ENCODE measurements at regions not wholly inside any gene's neighbourhood (a gene's known extent, or its start where the extent isn't known, plus 50 kb on each side); places are given as distances from the start of the nearest gene placed in this dataset.
"Not testable (repeated sequence)": the region's sequence is repeated elsewhere in the genome, so short reads cannot be mapped to it uniquely, and the experiment has no call there.

DNA sequence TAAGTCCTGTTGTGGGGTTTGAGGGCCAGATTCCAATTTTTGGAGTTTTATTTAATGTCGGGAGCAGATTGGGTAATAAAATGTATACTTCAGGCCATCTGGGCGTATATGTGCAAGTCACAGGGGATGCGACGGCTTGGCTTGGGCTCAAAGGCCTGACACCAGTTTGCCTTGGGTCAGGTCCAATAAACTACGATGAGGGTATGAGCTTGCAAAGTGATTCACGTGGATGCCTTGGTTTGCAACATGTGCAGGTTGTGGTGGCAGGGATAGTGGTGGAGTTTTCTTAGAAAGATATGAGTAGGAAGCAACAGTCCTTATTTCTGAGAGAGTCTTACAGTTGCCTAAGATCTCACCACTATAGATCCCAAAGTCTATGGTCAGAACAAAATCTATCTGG lies 157.0 kb upstream of the CDH11 start:
- DNase-seq: no peak

DNA sequence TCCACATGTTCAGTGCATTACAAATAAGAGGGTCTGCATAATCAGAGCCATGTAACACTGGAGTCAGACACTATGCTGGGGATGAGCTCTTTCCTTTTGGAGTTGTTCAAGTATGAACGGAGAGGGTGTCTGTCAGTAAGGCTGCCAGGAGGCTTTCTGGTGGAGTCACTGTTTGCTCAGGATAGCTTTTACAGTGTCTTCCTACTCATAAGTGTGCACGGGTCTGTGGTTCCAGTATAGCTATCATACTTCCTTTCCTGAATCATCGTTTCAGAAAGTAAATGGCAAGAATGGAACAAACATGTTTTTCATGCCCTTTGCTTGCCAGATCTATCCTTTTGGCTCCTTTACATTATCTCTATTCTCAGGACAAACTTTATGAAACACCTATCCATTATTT lies 152.7 kb upstream of the CDH11 start:
- no peak for DNase-seq

DNA sequence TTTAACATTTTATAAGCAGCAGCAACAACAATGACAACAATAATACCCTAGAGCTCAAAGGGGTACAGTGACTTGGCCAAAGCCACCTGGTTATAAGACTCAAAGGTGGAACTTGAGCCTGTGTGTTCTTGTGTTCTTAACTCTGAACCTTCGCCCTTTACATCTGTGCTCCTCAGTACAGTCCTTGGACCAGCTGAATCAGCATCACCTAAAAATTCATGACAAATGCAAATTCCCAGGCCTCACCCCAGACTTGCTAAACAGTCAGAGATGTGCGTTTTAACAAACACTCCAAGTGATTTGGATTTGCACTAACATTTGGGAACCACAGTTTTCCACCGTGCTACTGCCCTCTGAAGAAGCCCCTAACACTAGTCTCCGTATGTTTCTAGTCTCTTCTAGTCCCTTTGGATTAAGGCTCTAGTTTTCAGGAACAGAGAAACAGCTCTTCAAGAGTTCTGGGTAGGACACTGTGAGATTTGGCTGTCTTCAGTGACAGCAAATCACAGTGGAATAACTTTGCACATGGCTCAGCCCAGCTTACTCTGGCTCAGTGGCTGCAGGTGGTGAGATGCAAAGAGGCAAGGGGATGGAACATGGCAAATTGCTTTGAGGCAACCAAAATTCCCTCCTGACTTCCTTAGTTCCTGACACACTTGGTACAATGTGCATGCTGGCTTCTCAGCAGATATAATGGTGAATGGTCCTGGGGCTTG lies 151.0 kb upstream of the CDH11 start:
- no peak for DNase-seq

DNA sequence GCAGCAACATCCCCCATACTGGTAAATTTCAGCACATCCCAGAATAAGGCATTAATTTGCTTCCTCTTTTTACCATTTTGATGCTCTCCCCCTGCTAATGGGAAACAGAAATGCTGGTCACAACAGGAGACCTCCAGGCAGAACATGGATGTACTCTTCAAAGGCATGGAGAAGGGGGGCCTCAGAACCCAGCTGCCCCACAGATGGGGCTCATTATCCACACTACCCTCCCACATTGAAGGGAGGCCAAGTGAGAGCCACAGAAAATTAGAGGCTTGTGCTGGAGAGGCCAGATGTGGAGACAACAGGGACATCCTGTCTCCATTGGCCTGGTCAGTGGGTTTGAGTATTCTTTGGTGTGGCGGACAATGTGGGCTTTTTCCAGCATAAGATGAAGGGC lies 150.1 kb upstream of the CDH11 start:
- DNase-seq: no peak

DNA sequence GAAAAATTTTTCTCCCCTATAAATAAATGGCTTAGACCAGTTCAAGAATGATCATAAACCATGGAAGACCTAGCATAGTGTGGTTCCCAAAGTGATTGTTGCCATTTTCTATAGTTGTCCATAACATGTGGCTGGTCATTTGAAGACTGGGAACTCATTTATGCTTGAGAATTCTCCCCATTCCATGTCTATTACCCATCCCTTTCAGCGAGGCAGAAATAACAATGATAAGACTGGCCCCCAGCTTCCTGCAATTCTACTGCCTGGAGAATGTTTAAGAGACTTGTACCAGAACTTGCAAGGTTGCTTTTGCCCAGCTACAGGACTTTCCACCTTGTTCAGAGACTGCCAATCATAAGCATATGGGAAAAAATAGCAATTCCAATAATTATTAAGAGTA lies 146.5 kb upstream of the CDH11 start:
- no peak for DNase-seq

DNA sequence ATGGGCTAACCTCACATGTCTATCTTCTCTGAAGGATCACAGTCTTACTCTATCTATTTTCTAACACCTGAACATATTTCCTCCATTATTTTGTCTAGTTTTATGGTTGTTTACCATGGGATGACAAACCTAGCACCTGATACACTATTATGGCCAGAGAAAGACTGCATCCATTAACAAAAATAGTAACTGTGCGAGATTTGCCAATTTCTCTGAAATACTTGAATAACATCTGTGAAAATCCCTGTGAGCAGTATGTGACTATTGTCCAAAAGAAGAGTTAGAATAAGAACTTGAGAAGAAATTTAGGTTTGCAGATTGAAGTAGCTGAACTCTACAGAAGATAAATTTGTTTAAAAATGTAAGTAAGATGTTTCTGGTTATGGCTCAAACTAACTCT lies 142.0 kb upstream of the CDH11 start:
- no peak for DNase-seq

DNA sequence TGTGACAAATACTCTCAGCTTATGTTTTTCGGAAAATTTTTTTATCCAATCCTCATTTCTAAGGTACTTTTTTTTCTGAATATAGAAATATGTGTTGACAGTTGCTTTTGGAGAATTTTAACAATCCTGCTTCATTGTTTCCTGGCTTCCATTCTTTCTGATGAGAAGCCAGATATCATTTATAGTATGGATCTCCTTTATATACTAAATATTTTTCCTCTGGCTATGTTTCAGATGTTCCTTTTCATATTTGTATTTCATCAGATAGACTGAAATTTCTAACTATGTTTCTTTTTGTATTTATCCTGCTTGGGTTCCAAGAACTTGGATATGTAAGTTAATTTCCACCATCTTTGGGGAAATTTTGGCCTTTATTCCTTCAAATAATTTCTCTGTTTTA lies 138.9 kb upstream of the CDH11 start:
- DNase-seq: no peak

DNA sequence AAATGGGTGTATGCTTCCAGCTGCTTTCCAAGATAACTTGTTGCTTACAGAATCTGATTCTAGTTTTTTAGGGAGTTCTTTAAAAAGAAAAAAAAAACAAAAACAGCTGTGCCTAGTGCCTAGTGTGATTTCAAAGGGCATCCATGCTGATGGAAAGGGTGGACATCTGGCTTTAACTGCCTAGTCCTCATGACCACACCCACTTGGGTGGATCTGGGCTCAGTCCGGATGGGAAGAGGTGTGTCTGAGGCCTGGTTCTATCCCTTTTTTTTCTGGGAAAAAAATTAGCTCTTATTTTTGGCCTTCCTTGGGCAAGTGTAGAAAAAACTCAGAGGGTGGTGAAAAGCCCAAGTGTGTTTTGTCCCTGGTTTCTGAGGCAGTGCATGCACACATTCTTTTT lies 132.3 kb upstream of the CDH11 start:
- no peak for DNase-seq

DNA sequence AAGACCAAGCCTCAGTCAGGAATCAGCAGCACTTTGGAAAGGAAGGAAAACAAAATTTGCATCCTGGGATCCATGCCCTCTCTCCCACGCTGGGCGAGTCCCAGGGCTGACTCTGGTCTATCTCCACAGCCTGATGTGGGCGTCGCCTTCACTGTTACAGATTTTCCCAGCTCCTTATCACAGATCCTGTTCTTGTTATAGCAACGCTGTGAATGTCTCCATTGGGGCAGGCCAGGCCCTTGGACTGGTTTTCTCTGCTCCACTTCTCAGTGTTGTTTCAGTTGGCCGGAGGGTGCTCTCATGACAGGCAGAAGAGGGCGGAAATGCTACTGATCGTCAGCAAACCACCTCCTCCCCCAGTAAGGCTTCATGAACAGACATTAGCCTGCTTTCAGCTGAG lies 127.9 kb upstream of the CDH11 start:
- no peak for DNase-seq

DNA sequence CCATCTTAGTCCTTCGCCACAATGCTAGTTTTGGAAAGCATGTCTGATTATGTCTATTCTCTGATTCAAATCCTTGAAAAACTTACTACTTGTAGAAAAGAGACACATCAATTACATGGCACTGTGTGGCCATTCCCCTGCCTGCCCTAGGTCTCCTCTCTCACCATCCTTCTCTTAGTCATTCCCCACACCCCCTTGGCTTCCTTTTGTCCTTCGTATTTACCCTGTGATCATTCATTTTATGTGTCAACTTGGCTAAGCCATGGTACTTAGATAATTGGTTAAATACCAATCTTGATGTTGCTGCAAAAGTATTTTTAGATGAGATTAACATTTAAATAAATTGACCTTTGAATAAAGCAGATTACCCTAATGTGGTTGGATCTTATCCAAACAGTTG lies 122.9 kb upstream of the CDH11 start:
- DNase-seq: no peak

DNA sequence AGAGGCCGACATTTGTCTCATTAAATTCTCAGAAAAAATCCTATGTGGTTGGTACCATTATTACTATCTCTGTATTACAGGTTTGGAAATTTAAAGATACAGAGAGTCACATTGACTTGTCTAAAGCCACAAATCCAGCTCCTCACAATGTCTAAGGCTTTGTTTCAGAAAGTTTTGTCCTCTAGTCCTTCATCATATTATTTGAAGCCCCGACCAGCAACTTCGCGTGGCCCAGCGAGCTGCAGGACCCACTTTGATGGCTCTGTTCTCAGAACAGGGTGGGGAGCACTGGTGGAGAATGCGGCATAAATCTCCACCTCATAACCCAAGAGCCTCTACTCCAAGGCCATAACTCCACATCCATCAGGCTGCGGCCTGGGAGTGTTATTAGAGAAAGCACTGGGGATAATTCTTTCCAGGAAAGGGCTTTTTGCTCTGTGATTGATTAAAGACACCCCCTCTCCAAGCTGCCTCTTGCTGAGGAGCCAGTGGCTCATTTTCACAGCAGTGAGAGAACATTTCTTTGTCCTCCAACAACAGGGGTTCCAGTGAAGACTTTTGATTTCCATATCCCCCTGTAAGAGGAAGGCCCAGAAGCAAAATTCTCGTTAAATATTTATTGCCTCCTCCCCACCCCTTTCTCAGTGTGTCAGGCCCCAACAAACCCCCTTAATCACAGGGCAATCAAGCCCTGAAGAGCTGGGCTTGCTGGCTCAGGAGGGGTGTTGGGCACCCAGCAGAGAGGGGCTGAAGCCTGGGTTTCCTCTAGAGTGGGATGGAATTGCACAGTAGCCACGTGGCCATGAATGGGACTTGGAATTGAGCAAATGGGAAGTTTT lies 113.7 kb upstream of the CDH11 start:
- DNase-seq: no peak

DNA sequence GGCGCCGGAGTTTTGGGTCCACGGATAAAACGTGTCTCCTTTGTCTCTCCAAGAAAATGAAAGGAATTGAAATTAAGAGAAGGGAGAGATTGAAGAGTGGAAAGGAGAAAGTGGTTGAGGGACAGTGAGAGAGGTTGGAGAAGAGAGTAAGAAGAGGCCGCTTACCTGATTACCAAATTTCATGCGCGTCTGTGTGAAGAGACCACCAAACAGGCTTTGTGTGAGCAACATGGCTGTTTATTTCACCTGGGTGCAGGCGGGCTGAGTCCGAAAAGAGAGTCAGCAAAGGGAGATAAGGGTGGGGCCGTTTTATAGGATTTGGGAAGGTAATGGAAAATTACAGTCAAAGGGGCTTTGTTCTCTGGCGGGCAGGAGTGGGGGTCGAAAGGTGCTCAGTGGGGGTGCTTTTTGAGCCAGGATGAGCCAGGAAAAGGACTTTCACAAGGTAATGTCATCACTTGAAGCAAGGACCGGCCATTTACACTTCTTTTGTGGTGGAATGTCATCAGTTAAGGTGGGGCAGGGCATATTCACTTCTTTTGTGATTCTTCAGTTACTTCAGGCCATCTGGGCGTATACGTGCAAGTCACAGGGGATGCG lies 113.0 kb upstream of the CDH11 start:
- DNase-seq: not testable (repeated sequence)

DNA sequence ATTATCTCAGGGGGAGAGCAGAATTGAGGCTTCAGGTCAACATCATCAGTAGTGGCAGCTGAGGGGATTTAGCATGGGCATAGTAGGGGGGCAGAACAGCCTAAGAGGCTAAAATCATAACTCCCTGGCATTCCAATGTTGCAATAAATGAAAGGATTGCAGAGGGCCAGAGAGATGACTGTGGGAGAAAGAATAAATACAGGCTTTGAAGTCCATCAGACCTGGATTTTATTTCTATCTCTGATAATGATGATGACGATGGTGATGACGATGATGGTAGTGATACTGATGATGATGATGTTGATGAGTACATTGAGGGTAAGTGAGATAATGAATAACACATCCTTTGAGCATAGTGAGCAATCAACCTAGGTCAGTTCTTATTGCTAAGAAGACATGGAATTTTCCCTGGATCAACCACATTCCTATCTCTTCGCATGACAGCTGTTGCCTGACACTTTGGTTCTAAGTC lies 107.4 kb upstream of the CDH11 start:
- no peak for DNase-seq

DNA sequence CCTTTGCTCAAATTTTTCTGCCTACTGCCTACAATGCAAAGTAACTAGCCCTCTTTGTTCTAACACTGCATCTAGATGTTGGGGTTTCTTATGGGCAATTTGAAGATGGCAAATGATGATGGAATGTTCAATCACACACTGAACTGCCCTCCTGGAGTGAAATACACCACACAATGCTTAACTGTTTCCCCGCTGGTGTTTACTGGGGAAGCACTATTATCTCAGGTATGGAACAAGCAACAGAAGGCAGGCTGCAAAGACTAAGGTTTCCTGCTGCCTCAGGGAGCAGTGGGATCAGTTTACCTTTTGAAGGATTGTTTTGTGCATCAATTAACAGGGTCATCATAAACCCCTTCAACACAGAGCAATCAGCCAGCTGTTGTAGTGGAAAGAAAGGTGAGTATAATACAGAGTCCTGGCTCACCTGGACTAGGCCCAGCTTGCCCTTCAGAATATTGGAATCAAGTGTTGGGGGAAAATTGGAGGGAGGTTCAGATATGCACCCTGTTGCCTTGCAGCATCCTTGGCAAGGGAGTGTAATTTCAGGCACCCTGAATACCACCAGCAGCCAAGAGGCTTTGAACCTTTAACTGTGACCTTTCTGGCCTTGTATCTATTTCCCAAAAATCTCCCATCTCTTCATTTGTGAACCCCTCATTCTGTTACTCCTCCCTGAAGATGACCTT lies 105.4 kb upstream of the CDH11 start:
- no peak for DNase-seq

DNA sequence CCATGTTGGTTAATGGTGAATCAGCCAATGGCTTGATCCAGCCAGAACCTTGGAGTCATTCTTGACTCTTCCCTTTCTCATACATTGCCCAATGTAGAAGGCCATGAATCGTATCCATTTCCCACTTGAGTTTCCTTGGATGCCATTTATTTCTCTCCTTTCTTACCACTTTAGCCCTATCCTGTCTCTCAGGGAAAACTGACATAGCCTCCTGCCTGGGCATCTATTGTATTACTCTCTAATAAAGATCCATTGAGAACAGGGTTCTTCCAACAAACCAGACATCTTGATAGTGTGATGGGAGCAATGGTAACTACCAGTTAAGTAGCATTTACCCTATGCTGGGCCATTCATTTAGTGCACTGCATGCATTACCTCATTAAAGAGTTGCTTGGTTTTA lies 104.2 kb upstream of the CDH11 start:
- DNase-seq: no peak

DNA sequence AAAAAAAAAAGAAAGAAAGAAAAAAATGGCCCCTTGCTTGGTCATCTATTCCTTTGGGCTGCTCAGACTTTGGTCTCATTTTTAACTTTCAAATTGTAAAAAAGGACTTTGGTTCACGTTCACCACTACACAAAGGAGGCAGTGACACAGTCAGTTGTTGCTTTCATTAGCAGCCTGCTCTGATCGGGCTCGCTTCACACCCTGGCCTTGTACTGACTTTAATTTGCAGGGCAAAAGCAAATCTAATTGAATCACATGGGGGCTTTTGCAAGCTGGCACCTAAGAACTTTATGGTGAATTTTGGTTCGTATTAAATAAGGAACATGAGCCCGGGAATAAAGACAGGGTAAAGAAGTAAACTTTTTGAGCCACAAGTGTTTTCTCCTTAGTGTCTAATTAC lies 103.6 kb upstream of the CDH11 start:
- no peak for DNase-seq

DNA sequence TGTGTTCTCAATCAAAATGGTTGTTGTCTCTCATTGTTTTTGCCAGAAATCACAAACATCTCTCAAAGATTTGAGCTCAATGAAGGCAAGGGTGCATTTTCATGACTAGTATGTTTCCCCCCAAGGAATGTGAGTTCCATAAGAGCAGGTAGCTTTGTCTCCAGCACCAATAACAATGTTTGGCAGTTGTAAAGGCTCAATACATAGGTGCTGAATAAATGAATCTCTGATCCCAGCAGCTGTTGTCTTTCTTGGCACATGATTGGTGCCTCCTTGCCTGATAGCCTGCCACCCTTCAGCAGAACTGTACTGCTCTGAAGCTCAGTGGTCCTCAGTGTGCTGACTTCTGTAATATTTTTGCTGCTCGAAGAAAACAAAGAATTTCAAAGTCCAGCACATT lies 103.1 kb upstream of the CDH11 start:
- DNase-seq: no peak

DNA sequence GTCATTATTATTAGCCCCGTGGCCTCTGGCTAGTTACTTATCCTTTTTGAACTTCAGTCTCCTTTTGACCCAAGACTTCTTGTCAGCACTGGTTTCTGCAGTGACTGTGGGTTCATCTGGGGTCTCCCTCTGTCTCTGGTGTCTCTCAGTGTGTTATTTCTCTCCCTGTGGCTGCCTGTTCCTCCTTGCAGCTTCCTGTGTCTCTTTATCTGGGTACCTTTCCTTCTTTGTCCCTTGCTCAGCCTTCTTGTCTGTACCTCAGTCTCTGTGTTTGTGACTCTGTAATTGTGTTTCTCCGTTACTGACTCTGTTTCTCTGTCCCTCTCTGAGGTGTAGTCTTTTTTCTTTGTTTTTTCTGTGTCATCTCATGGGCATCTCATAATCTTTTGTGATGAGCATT lies 102.6 kb upstream of the CDH11 start:
- no peak for DNase-seq

DNA sequence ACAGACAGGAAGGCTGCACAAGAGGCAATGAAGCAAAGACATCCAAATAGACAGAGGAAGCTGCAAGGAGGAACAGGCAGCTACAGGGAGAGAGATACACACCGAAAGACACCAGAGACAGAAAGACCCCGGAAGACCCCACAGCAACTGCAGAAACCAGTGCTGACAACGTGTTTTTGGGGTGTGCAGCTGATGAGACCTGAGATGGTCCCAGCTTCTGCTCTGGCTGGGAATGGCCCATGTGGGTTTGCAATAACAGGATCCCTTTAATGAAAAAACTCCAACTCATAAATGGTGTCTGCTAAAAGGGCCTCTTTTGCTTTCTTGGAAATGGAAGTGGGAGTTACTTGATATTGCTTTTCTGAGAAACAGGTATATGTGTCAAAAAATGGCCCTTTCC lies 101.5 kb upstream of the CDH11 start:
- no peak for DNase-seq

DNA sequence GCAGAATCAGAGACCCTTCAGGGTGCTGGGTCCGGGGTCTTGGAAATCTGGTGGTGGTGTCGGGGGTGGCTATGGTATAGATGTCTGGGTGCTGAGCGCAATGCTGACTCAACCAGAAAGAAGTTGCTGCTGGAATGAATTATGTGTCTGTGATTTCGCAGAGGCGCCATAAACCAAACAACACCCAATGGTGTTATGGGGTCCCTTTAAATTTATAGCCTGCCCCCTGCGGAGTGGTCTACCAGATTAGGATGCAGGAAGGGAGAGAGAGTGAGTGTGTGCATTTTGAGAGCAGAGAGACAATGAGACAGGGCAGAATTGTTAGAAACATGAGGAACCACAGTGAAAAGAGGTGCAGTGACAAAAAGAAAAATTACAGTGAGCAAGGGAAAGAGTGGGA lies 100.7 kb upstream of the CDH11 start:
- no peak for DNase-seq

DNA sequence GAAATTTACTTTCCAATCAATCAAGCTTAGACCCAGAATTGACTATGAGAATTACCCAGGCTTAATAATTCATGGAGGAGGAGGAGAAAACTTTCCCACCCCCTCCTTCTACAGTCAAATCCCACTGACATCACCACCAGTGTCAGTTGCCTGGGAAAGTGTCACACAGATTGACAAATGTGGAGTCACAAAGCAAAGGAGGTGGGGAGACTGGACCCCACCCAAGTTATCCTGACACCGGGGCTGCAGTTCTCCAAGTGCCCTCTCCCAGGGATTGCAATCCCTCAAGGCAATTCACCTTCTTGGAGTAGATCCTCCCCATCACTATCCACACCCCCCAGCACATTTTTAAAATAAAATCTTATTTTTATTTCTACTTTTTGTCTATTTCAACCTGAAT lies 100.2 kb upstream of the CDH11 start:
- DNase-seq: no peak

DNA sequence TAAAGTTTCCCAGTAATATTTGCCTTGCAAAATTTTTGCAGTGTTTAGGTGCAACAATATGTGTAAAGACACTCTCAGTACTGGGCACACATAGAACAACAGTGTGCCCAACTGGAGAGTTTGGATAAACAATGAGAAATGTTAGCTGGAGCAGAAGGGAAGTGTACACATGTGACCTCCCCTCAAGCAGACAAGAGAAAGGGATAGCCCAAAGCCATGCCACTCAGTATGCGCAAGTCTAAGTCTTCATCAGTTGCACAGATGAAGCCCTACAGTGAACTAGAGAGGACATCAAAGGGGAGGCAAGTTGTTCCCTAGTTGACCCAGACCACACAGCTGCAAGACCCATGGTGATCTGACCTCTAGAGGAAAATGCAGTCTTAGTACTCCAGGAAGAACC lies 97.9 kb upstream of the CDH11 start:
- no peak for DNase-seq

DNA sequence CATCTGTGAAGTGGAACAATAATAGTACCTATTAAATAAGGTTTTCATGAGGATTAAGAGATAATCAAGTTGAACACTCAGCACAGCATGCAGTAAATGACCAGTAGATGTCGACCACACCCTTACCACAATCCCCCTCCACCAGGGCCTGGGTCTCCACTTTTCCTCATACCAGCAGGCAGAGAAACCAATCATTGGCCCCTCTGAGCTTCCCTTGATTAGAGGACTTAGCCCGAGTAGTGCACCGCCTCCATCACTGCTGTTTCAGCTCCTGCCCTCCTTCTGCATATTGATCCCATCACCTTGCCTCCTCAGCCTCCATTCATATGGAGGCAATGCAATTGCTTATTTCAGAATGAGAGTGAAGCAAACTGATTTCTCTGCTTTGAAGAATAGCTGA lies 96.5 kb upstream of the CDH11 start:
- DNase-seq: no peak
